ENCODE measurements at regions not wholly inside any gene's neighbourhood (a gene's known extent, or its start where the extent isn't known, plus 50 kb on each side); places are given as distances from the start of the nearest gene placed in this dataset.
A peak's percentile ranks its signal among the peaks of the same experiment; 100 is the strongest.

GRCh38 chr20:53706466-53707370, 113.1 kb upstream of the ZNF217 start:
- DNase-seq = peak; percentile 82
- 66% methylated on average over 6 of the region's 6 CpGs for WGBS
- Histone ChIP-seq H2BK5ac (ENCODE audit: low read depth, low read length, poor library complexity, severe bottlenecking) (no peak overlapping the region), H2AFZ (ENCODE audit: low read depth, low read length) (no peak overlapping the region), H3K4me3 (ENCODE audit: insufficient read depth in 1 of 2, low read depth in 1 of 2, low read length in 2 of 2) (no peak overlapping the region), H3K79me1 (replicated peaks; ENCODE audit: low read length, poor library complexity, severe bottlenecking) (no peaks in the 10 kb centered on the region), H3K27me3 (ENCODE audit: control insufficient read depth in 1 of 2, insufficient read depth in 1 of 2, low read length in 2 of 2) (no peaks in the 10 kb centered on the region), H2AK5ac (ENCODE audit: low read length, severe bottlenecking) (peak overlapping the region; percentile 83), H2BK120ac (ENCODE audit: low read depth, low read length) (no peak overlapping the region), H3K14ac (ENCODE audit: low read length in 2 of 2) (no peak overlapping the region), H3K23ac (ENCODE audit: low read length in 2 of 2) (no peak overlapping the region), H3K27ac (ENCODE audit: low read length, poor library complexity, severe bottlenecking) (peak overlapping the region; percentile 82), H2BK12ac (ENCODE audit: low read length in 2 of 2) (no peak overlapping the region), H4K91ac (ENCODE audit: low read length) (no peak overlapping the region), H4K8ac (ENCODE audit: low read length) (no peak overlapping the region), H3K9ac (ENCODE audit: low read length) (peak overlapping the region; percentile 53), H3K4me1 (ENCODE audit: control insufficient read depth, insufficient read depth, low read depth, low read length) (peaks cover 7% of the 10 kb centered on the region), H3K4ac (ENCODE audit: low read depth in 1 of 2, low read length in 2 of 2) (no peak overlapping the region), H3K36me3 (ENCODE audit: control insufficient read depth in 1 of 2, insufficient read depth in 2 of 2, low read depth in 1 of 2, low read length in 2 of 2) (no peaks in the 10 kb centered on the region), H3K18ac (ENCODE audit: low read depth in 1 of 2, low read length in 2 of 2) (no peak overlapping the region), H3K9me3 (ENCODE audit: control insufficient read depth, low read length) (no peaks in the 10 kb centered on the region), H3K4me2 (ENCODE audit: low read length, poor library complexity, severe bottlenecking) (no peak overlapping the region), H2BK15ac (ENCODE audit: low read depth, poor library complexity, severe bottlenecking) (no peak overlapping the region)

GRCh38 chr20:53706008-53706465, 112.4 kb upstream of the ZNF217 start:
- H3K4ac ChIP-seq (ENCODE audit: low read depth in 1 of 2, low read length in 2 of 2) = no peak overlapping the region
- DNase-seq = no peak
- WGBS = 100% methylated on average over 2 of the region's 2 CpGs

GRCh38 chr20:53702617-53703016, 109.0 kb upstream of the ZNF217 start:
- 91% methylated on average over 5 of the region's 10 CpGs for WGBS

More at GRCh38 chr20:53706008-53706465, 112.4 kb upstream of the ZNF217 start:
- no peak overlapping the region for H2BK120ac ChIP-seq (ENCODE audit: low read depth, low read length)
- peak overlapping the region; percentile 82 for H3K27ac ChIP-seq (ENCODE audit: low read length, poor library complexity, severe bottlenecking)
- H3K4me1 ChIP-seq (ENCODE audit: control insufficient read depth, insufficient read depth, low read depth, low read length) = peaks cover 6% of the 10 kb centered on the region
- H2AFZ ChIP-seq (ENCODE audit: low read depth, low read length) = no peak overlapping the region
- no peaks in the 10 kb centered on the region for H3K79me1 ChIP-seq (replicated peaks; ENCODE audit: low read length, poor library complexity, severe bottlenecking)
- no peaks in the 10 kb centered on the region for H3K9me3 ChIP-seq (ENCODE audit: control insufficient read depth, low read length)
- no peak overlapping the region for H2BK12ac ChIP-seq (ENCODE audit: low read length in 2 of 2)
- no peak overlapping the region for H3K23ac ChIP-seq (ENCODE audit: low read length in 2 of 2)
- H4K91ac ChIP-seq (ENCODE audit: low read length) = no peak overlapping the region
- H2AK5ac ChIP-seq (ENCODE audit: low read length, severe bottlenecking) = no peak overlapping the region
- H3K9ac ChIP-seq (ENCODE audit: low read length) = peak overlapping the region; percentile 53
- no peak overlapping the region for H3K4me2 ChIP-seq (ENCODE audit: low read length, poor library complexity, severe bottlenecking)
- no peaks in the 10 kb centered on the region for H3K27me3 ChIP-seq (ENCODE audit: control insufficient read depth in 1 of 2, insufficient read depth in 1 of 2, low read length in 2 of 2)
- H3K18ac ChIP-seq (ENCODE audit: low read depth in 1 of 2, low read length in 2 of 2) = no peak overlapping the region
- no peak overlapping the region for H2BK5ac ChIP-seq (ENCODE audit: low read depth, low read length, poor library complexity, severe bottlenecking)
- no peak overlapping the region for H3K14ac ChIP-seq (ENCODE audit: low read length in 2 of 2)
- no peak overlapping the region for H3K4me3 ChIP-seq (ENCODE audit: insufficient read depth in 1 of 2, low read depth in 1 of 2, low read length in 2 of 2)
- no peak overlapping the region for H2BK15ac ChIP-seq (ENCODE audit: low read depth, poor library complexity, severe bottlenecking)
- no peaks in the 10 kb centered on the region for H3K36me3 ChIP-seq (ENCODE audit: control insufficient read depth in 1 of 2, insufficient read depth in 2 of 2, low read depth in 1 of 2, low read length in 2 of 2)
- H4K8ac ChIP-seq (ENCODE audit: low read length) = no peak overlapping the region

GRCh38 chr20:53699906-53700305, 106.3 kb upstream of the ZNF217 start:
- Histone ChIP-seq H2BK15ac (ENCODE audit: low read depth, poor library complexity, severe bottlenecking) (no peak overlapping the region), H2BK120ac (ENCODE audit: low read depth, low read length) (no peak overlapping the region), H2BK5ac (ENCODE audit: low read depth, low read length, poor library complexity, severe bottlenecking) (no peak overlapping the region), H3K4me3 (ENCODE audit: insufficient read depth in 1 of 2, low read depth in 1 of 2, low read length in 2 of 2) (no peak overlapping the region), H3K27ac (ENCODE audit: low read length, poor library complexity, severe bottlenecking) (no peak overlapping the region), H3K4me1 (ENCODE audit: control insufficient read depth, insufficient read depth, low read depth, low read length) (no peaks in the 10 kb centered on the region), H2AFZ (ENCODE audit: low read depth, low read length) (no peak overlapping the region), H4K91ac (ENCODE audit: low read length) (no peak overlapping the region), H3K18ac (ENCODE audit: low read depth in 1 of 2, low read length in 2 of 2) (no peak overlapping the region), H3K36me3 (ENCODE audit: control insufficient read depth in 1 of 2, insufficient read depth in 2 of 2, low read depth in 1 of 2, low read length in 2 of 2) (no peaks in the 10 kb centered on the region), H3K79me1 (replicated peaks; ENCODE audit: low read length, poor library complexity, severe bottlenecking) (no peaks in the 10 kb centered on the region), H4K8ac (ENCODE audit: low read length) (no peak overlapping the region), H3K4me2 (ENCODE audit: low read length, poor library complexity, severe bottlenecking) (no peak overlapping the region), H2AK5ac (ENCODE audit: low read length, severe bottlenecking) (no peak overlapping the region), H3K27me3 (ENCODE audit: control insufficient read depth in 1 of 2, insufficient read depth in 1 of 2, low read length in 2 of 2) (no peaks in the 10 kb centered on the region), H2BK12ac (ENCODE audit: low read length in 2 of 2) (no peak overlapping the region), H3K14ac (ENCODE audit: low read length in 2 of 2) (no peak overlapping the region), H3K9ac (ENCODE audit: low read length) (no peak overlapping the region), H3K4ac (ENCODE audit: low read depth in 1 of 2, low read length in 2 of 2) (no peak overlapping the region), H3K23ac (ENCODE audit: low read length in 2 of 2) (no peak overlapping the region), H3K9me3 (ENCODE audit: control insufficient read depth, low read length) (no peaks in the 10 kb centered on the region)
- no peak for DNase-seq

More at GRCh38 chr20:53702617-53703016, 109.0 kb upstream of the ZNF217 start:
- Histone ChIP-seq H3K27ac (ENCODE audit: low read length, poor library complexity, severe bottlenecking) (no peak overlapping the region), H4K91ac (ENCODE audit: low read length) (no peak overlapping the region), H3K4me1 (ENCODE audit: control insufficient read depth, insufficient read depth, low read depth, low read length) (peaks cover 3% of the 10 kb centered on the region), H2AK5ac (ENCODE audit: low read length, severe bottlenecking) (no peak overlapping the region), H2BK15ac (ENCODE audit: low read depth, poor library complexity, severe bottlenecking) (no peak overlapping the region), H3K4me3 (ENCODE audit: insufficient read depth in 1 of 2, low read depth in 1 of 2, low read length in 2 of 2) (no peak overlapping the region), H3K23ac (ENCODE audit: low read length in 2 of 2) (no peak overlapping the region), H3K27me3 (ENCODE audit: control insufficient read depth in 1 of 2, insufficient read depth in 1 of 2, low read length in 2 of 2) (no peaks in the 10 kb centered on the region), H3K18ac (ENCODE audit: low read depth in 1 of 2, low read length in 2 of 2) (no peak overlapping the region), H2BK12ac (ENCODE audit: low read length in 2 of 2) (no peak overlapping the region), H3K9me3 (ENCODE audit: control insufficient read depth, low read length) (no peaks in the 10 kb centered on the region), H3K14ac (ENCODE audit: low read length in 2 of 2) (no peak overlapping the region), H4K8ac (ENCODE audit: low read length) (no peak overlapping the region), H3K36me3 (ENCODE audit: control insufficient read depth in 1 of 2, insufficient read depth in 2 of 2, low read depth in 1 of 2, low read length in 2 of 2) (no peaks in the 10 kb centered on the region), H2BK120ac (ENCODE audit: low read depth, low read length) (no peak overlapping the region), H3K79me1 (replicated peaks; ENCODE audit: low read length, poor library complexity, severe bottlenecking) (no peaks in the 10 kb centered on the region), H2AFZ (ENCODE audit: low read depth, low read length) (no peak overlapping the region), H3K4me2 (ENCODE audit: low read length, poor library complexity, severe bottlenecking) (no peak overlapping the region), H2BK5ac (ENCODE audit: low read depth, low read length, poor library complexity, severe bottlenecking) (no peak overlapping the region), H3K9ac (ENCODE audit: low read length) (no peak overlapping the region), H3K4ac (ENCODE audit: low read depth in 1 of 2, low read length in 2 of 2) (no peak overlapping the region)
- DNase-seq = no peak
